ENCODE measurements at regions not wholly inside any gene's neighbourhood (a gene's known extent, or its start where the extent isn't known, plus 50 kb on each side); places are given as distances from the start of the nearest gene placed in this dataset.

DNA sequence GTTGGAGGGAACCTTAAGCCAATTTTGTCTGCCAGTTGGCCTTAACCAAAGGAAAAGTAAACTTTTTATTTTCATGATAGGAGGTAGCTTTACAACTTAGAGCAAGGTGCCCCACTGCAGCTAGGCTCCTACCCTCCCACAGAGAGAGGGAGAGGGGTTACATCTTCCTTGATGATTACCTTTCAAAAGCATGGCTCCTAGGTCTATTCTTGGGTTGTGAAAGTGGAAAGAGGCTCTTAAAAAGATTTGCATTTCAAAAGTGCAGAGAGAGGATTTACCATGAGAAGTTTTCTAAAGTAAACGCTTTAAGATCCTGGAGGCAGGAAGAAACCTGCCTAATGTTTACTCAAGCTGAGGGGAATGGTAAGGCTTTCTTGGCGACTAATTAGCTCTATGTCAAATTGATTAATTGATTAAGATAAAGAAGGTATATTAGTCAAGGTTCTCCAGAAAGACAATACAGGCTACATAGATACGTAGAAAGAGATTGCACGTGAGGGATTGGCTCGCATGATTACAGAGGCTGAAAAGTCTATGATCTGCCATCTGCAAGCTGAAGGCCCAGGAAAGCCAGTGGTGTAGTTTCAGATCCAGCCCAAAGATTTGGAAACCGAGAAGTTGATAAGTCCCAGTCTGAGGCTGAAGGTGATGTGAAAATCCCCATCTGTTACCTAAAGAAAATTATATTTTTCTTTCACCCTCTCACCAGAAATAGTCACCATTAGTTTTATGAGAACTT is 333.8 kb upstream of the CTNND2 start:
- ChIA-PET CTCF (no interaction called here), POLR2A (no interaction called here)
- Mint-ChIP-seq H3K27ac (no peak overlapping the region), H3K27me3 (ENCODE audit: low read depth) (peaks cover 87% of the 10 kb centered on the region), H3K36me3 (no peaks in the 10 kb centered on the region), H3K9me3 (peaks cover 8% of the 10 kb centered on the region), H3K4me1 (peaks cover 24% of the 10 kb centered on the region), H3K4me3 (no peak overlapping the region)
- TF ChIP-seq ZNF219 (CRISPR knock-in tag; IDR thresholded peaks at IDR 0.05; ENCODE audit: borderline replicate concordance) (no peak), SP1 (CRISPR knock-in tag; conservative IDR thresholded peaks at IDR 0.05) (0 out of 2 replicates have a peak, but pooled peaks have one; percentile 31)
- TF ChIP-seq, protein P1, sequence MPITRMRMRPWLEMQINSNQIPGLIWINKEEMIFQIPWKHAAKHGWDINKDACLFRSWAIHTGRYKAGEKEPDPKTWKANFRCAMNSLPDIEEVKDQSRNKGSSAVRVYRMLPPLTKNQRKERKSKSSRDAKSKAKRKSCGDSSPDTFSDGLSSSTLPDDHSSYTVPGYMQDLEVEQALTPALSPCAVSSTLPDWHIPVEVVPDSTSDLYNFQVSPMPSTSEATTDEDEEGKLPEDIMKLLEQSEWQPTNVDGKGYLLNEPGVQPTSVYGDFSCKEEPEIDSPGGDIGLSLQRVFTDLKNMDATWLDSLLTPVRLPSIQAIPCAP (CRISPR knock-in tag; IDR thresholded peaks at IDR 0.05), result no peak
- ATAC-seq, result peak; percentile 95
- DNase-seq (ENCODE audit: low spot score), result no peak

DNA sequence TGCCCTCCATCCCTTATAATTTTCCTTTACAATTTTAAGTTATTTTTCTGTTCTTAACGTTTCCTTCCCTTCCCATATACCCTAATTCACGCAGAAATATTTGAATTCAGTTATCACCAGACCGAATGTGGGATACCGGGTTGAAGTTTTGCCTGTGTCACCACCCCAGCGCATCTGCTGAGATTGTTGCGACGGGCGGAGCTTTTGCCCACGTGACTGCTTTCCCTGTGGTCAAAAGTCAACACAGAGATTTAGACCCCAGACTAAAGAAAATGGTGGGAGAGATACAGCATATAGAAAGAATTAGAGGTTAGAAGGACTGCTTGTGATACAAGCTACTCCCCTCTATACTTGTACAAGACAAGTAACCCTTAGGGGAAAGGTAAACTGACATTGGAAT is 326.4 kb upstream of the CTNND2 start:
- ATAC-seq, result no peak
- CTCF ChIA-PET, result interaction anchor here (1.2 kb wide), 1 partner anchor 62 kb away, joined by 3 read pairs; no protein-coding TSS in a partner anchor
- peaks cover 52% of the 10 kb centered on the region for H3K27me3 Mint-ChIP-seq (ENCODE audit: low read depth)
- H3K9me3 Mint-ChIP-seq, result peaks cover 8% of the 10 kb centered on the region
- no peak overlapping the region for H3K4me3 Mint-ChIP-seq
- TF ChIP-seq, protein P2, sequence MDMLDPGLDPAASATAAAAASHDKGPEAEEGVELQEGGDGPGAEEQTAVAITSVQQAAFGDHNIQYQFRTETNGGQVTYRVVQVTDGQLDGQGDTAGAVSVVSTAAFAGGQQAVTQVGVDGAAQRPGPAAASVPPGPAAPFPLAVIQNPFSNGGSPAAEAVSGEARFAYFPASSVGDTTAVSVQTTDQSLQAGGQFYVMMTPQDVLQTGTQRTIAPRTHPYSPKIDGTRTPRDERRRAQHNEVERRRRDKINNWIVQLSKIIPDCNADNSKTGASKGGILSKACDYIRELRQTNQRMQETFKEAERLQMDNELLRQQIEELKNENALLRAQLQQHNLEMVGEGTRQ (CRISPR knock-in tag; IDR thresholded peaks at IDR 0.05), result peak; percentile 57
- TF ChIP-seq, protein P3, sequence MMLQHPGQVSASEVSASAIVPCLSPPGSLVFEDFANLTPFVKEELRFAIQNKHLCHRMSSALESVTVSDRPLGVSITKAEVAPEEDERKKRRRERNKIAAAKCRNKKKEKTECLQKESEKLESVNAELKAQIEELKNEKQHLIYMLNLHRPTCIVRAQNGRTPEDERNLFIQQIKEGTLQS (CRISPR knock-in tag; conservative IDR thresholded peaks at IDR 0.05), result no peak
- H3K27ac Mint-ChIP-seq, result no peak overlapping the region
- H3K4me1 Mint-ChIP-seq, result peaks cover 12% of the 10 kb centered on the region
- no peaks in the 10 kb centered on the region for H3K36me3 Mint-ChIP-seq
- POLR2A ChIA-PET, result no interaction called here
- DNase-seq (ENCODE audit: low spot score), result no peak

DNA sequence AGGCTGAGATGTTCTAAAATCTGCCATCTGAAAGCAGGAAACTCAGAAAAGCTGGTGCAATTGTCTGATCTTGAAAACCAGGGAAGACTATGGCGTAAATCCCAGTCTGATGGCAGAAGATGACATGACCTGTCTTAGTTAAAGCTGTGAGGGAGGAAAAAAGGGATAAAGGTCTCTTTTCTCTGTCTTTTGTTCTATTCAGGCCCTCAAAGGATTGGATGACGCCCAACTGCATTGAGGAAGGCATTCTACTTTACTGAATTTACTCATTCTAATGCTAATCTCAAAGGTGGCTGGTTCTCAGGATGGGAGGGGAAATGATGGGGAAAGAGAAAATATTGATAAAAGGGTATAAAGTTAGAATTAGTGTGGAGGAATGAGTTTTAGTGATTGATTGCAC is 312.8 kb upstream of the CTNND2 start:
- Mint-ChIP-seq H3K4me3 (no peak overlapping the region), H3K27ac (no peak overlapping the region)
- POLR2A ChIA-PET, result interaction anchor here (0.6 kb wide), 1 partner anchor 454 kb away, joined by 3 read pairs; no protein-coding TSS in a partner anchor
- TF ChIP-seq ZBTB21 (CRISPR knock-in tag; IDR thresholded peaks at IDR 0.05; ENCODE audit: borderline replicate concordance), result no peak
- TF ChIP-seq TEAD4 (CRISPR knock-in tag; IDR thresholded peaks at IDR 0.05), result no peak
- TF ChIP-seq GTF2I (CRISPR knock-in tag; conservative IDR thresholded peaks at IDR 0.05), result no peak
- no peak for TF ChIP-seq OVOL2 (CRISPR knock-in tag; IDR thresholded peaks at IDR 0.05; ENCODE audit: borderline replicate concordance)
- no peak for TF ChIP-seq MXD4 (CRISPR knock-in tag; IDR thresholded peaks at IDR 0.05; ENCODE audit: borderline replicate concordance)
- TF ChIP-seq, protein P2 (CRISPR knock-in tag; IDR thresholded peaks at IDR 0.05), result no peak
- TF ChIP-seq, protein P4, sequence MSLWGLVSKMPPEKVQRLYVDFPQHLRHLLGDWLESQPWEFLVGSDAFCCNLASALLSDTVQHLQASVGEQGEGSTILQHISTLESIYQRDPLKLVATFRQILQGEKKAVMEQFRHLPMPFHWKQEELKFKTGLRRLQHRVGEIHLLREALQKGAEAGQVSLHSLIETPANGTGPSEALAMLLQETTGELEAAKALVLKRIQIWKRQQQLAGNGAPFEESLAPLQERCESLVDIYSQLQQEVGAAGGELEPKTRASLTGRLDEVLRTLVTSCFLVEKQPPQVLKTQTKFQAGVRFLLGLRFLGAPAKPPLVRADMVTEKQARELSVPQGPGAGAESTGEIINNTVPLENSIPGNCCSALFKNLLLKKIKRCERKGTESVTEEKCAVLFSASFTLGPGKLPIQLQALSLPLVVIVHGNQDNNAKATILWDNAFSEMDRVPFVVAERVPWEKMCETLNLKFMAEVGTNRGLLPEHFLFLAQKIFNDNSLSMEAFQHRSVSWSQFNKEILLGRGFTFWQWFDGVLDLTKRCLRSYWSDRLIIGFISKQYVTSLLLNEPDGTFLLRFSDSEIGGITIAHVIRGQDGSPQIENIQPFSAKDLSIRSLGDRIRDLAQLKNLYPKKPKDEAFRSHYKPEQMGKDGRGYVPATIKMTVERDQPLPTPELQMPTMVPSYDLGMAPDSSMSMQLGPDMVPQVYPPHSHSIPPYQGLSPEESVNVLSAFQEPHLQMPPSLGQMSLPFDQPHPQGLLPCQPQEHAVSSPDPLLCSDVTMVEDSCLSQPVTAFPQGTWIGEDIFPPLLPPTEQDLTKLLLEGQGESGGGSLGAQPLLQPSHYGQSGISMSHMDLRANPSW (CRISPR knock-in tag; conservative IDR thresholded peaks at IDR 0.05; ENCODE audit: low read depth), result no peak
- TF ChIP-seq, protein P5, sequence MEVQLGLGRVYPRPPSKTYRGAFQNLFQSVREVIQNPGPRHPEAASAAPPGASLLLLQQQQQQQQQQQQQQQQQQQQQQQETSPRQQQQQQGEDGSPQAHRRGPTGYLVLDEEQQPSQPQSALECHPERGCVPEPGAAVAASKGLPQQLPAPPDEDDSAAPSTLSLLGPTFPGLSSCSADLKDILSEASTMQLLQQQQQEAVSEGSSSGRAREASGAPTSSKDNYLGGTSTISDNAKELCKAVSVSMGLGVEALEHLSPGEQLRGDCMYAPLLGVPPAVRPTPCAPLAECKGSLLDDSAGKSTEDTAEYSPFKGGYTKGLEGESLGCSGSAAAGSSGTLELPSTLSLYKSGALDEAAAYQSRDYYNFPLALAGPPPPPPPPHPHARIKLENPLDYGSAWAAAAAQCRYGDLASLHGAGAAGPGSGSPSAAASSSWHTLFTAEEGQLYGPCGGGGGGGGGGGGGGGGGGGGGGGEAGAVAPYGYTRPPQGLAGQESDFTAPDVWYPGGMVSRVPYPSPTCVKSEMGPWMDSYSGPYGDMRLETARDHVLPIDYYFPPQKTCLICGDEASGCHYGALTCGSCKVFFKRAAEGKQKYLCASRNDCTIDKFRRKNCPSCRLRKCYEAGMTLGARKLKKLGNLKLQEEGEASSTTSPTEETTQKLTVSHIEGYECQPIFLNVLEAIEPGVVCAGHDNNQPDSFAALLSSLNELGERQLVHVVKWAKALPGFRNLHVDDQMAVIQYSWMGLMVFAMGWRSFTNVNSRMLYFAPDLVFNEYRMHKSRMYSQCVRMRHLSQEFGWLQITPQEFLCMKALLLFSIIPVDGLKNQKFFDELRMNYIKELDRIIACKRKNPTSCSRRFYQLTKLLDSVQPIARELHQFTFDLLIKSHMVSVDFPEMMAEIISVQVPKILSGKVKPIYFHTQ (CRISPR knock-in tag; IDR thresholded peaks at IDR 0.05), result no peak
- no peak for TF ChIP-seq ZNF671 (CRISPR knock-in tag; IDR thresholded peaks at IDR 0.05)
- TF ChIP-seq FOXP1 (CRISPR knock-in tag; IDR thresholded peaks at IDR 0.05; ENCODE audit: borderline replicate concordance), result no peak
- no peak for TF ChIP-seq SMAD4 (CRISPR knock-in tag; IDR thresholded peaks at IDR 0.05)
- TF ChIP-seq ATF1 (CRISPR knock-in tag; IDR thresholded peaks at IDR 0.05), result no peak
- TF ChIP-seq, protein P6, sequence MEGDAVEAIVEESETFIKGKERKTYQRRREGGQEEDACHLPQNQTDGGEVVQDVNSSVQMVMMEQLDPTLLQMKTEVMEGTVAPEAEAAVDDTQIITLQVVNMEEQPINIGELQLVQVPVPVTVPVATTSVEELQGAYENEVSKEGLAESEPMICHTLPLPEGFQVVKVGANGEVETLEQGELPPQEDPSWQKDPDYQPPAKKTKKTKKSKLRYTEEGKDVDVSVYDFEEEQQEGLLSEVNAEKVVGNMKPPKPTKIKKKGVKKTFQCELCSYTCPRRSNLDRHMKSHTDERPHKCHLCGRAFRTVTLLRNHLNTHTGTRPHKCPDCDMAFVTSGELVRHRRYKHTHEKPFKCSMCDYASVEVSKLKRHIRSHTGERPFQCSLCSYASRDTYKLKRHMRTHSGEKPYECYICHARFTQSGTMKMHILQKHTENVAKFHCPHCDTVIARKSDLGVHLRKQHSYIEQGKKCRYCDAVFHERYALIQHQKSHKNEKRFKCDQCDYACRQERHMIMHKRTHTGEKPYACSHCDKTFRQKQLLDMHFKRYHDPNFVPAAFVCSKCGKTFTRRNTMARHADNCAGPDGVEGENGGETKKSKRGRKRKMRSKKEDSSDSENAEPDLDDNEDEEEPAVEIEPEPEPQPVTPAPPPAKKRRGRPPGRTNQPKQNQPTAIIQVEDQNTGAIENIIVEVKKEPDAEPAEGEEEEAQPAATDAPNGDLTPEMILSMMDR (IDR thresholded peaks at IDR 0.05), result no peak
- TF ChIP-seq, protein P1 (CRISPR knock-in tag; IDR thresholded peaks at IDR 0.05), result no peak
- TF ChIP-seq, protein P3 (CRISPR knock-in tag; conservative IDR thresholded peaks at IDR 0.05), result no peak
- TF ChIP-seq NFATC4 (CRISPR knock-in tag; IDR thresholded peaks at IDR 0.05), result no peak
- no peak for TF ChIP-seq ZNF232 (CRISPR knock-in tag; IDR thresholded peaks at IDR 0.05)

More for the DNA sequence above, 312.8 kb upstream of the CTNND2 start:
- Mint-ChIP-seq H3K9me3 (peaks cover 37% of the 10 kb centered on the region), H3K4me1 (peaks cover 24% of the 10 kb centered on the region), H3K36me3 (peaks cover 15% of the 10 kb centered on the region), H3K27me3 (ENCODE audit: low read depth) (peaks cover 7% of the 10 kb centered on the region)
- CTCF ChIA-PET, result no interaction called here
- ATAC-seq (peak; percentile 92), DNase-seq (ENCODE audit: low spot score) (no peak)

All from WTC11 (cell line).